ENCODE measurements at regions not wholly inside any gene's neighbourhood (a gene's known extent, or its start where the extent isn't known, plus 50 kb on each side); places are given as distances from the start of the nearest gene placed in this dataset.
"Not testable (repeated sequence)": the region's sequence is repeated elsewhere in the genome, so short reads cannot be mapped to it uniquely, and the experiment has no call there.

GRCh38 chr5:124871303-124871702 is 124.9 kb upstream of the ZNF608 start:
- no peak for DNase-seq (ENCODE audit: low read depth)

- DNase-seq (ENCODE audit: low read depth) = no peak
These were observed 125.6 kb upstream of the ZNF608 start for GRCh38 chr5:124872086-124872485.

GRCh38 chr5:124872615-124873014 is 126.2 kb upstream of the ZNF608 start:
- no peak for DNase-seq (ENCODE audit: low read depth)

GRCh38 chr5:124873188-124873587 is 126.7 kb upstream of the ZNF608 start:
- DNase-seq (ENCODE audit: low read depth) = no peak

GRCh38 chr5:124873713-124874112 is 127.3 kb upstream of the ZNF608 start:
- no peak for DNase-seq (ENCODE audit: low read depth)

GRCh38 chr5:124876566-124876965 is 130.1 kb upstream of the ZNF608 start:
- no peak for DNase-seq (ENCODE audit: low read depth)

GRCh38 chr5:124876983-124877382 is 130.5 kb upstream of the ZNF608 start:
- no peak for DNase-seq (ENCODE audit: low read depth)

- DNase-seq (ENCODE audit: low read depth) = no peak
These were observed 131.2 kb upstream of the ZNF608 start for GRCh38 chr5:124877501-124878146.

GRCh38 chr5:124878583-124879342 is 132.3 kb upstream of the ZNF608 start:
- no peak for DNase-seq (ENCODE audit: low read depth)

GRCh38 chr5:124880903-124881697 is 134.7 kb upstream of the ZNF608 start:
- no peak for DNase-seq (ENCODE audit: low read depth)

GRCh38 chr5:124883681-124884080 is 137.2 kb upstream of the ZNF608 start:
- DNase-seq (ENCODE audit: low read depth) = no peak

- DNase-seq (ENCODE audit: low read depth) = no peak
These were observed 137.7 kb upstream of the ZNF608 start for GRCh38 chr5:124884114-124884513.

- DNase-seq (ENCODE audit: low read depth) = no peak
These were observed 139.1 kb upstream of the ZNF608 start for GRCh38 chr5:124885490-124885889.

GRCh38 chr5:124887223-124887622 is 140.8 kb upstream of the ZNF608 start:
- no peak for DNase-seq (ENCODE audit: low read depth)

GRCh38 chr5:124888050-124888506 is 141.6 kb upstream of the ZNF608 start:
- DNase-seq (ENCODE audit: low read depth) = no peak

GRCh38 chr5:124888622-124889485 is 142.4 kb upstream of the ZNF608 start:
- no peak for DNase-seq (ENCODE audit: low read depth)

- DNase-seq (ENCODE audit: low read depth) = no peak
These were observed 143.0 kb upstream of the ZNF608 start for GRCh38 chr5:124889486-124889825.

GRCh38 chr5:124889850-124890249 is 143.4 kb upstream of the ZNF608 start:
- no peak for DNase-seq (ENCODE audit: low read depth)

- not testable (repeated sequence) for DNase-seq (ENCODE audit: low read depth)
These were observed 144.0 kb upstream of the ZNF608 start for GRCh38 chr5:124890442-124890841.

GRCh38 chr5:124891179-124891578 is 144.7 kb upstream of the ZNF608 start:
- DNase-seq (ENCODE audit: low read depth) = no peak

GRCh38 chr5:124892185-124892848 is 145.9 kb upstream of the ZNF608 start:
- no peak for DNase-seq (ENCODE audit: low read depth)
